HG02852 (cell line): ENCODE measurements at regions not wholly inside any gene's neighbourhood (a gene's known extent, or its start where the extent isn't known, plus 50 kb on each side); places are given as distances from the start of the nearest gene placed in this dataset.

Source experiments
- ATAC-seq: cut with Tn5 transposase; IDR thresholded peaks from one replicate; pipeline ENCODE4 v1.9.1; 2021; ENCODE audit warnings: mild to moderate bottlenecking, moderate library complexity; ENCODE audit not compliant: unreplicated experiment

- ATAC-seq, result no peak
Observed at GRCh38 chr3:182699550-182700170, 93.6 kb upstream of the ATP11B start.

GRCh38 chr3:182702216-182702615 is 91.1 kb upstream of the ATP11B start:
- ATAC-seq, result no peak

- no peak for ATAC-seq
Observed at GRCh38 chr3:182703233-182703632, 90.1 kb upstream of the ATP11B start.

GRCh38 chr3:182704926-182705325 is 88.4 kb upstream of the ATP11B start:
- no peak for ATAC-seq

GRCh38 chr3:182708810-182709209 is 84.5 kb upstream of the ATP11B start:
- ATAC-seq, result no peak

GRCh38 chr3:182709306-182709705 is 84.0 kb upstream of the ATP11B start:
- ATAC-seq, result no peak

GRCh38 chr3:182710557-182711157 is 82.6 kb upstream of the ATP11B start:
- peak; percentile 54 for ATAC-seq

GRCh38 chr3:182711261-182711683 is 82.0 kb upstream of the ATP11B start:
- no peak for ATAC-seq

GRCh38 chr3:182711853-182712252 is 81.5 kb upstream of the ATP11B start:
- no peak for ATAC-seq

GRCh38 chr3:182713111-182713510 is 80.2 kb upstream of the ATP11B start:
- ATAC-seq, result no peak

- ATAC-seq, result peak; percentile 30
Observed at GRCh38 chr3:182713743-182714517, 79.4 kb upstream of the ATP11B start.

GRCh38 chr3:182715006-182715405 is 78.3 kb upstream of the ATP11B start:
- no peak for ATAC-seq

GRCh38 chr3:182716114-182716688 is 77.1 kb upstream of the ATP11B start:
- ATAC-seq, result peak; percentile 39

- peak; percentile 90 for ATAC-seq
Observed at GRCh38 chr3:182717216-182717615, 76.1 kb upstream of the ATP11B start.

- ATAC-seq, result no peak
Observed at GRCh38 chr3:182722907-182723306, 70.4 kb upstream of the ATP11B start.

GRCh38 chr3:182723596-182723995 is 69.7 kb upstream of the ATP11B start:
- no peak for ATAC-seq

GRCh38 chr3:182725372-182726251 is 67.7 kb upstream of the ATP11B start:
- ATAC-seq, result no peak

GRCh38 chr3:182726258-182727142 is 66.8 kb upstream of the ATP11B start:
- ATAC-seq, result no peak

- ATAC-seq, result no peak
Observed at GRCh38 chr3:182728238-182728637, 65.1 kb upstream of the ATP11B start.
